Ovary (tissue), 7 donors: ENCODE measurements at regions not wholly inside any gene's neighbourhood (a gene's known extent, or its start where the extent isn't known, plus 50 kb on each side); places are given as distances from the start of the nearest gene placed in this dataset.

ENCODE experiments used
- DNase-seq, 5 donors: peaks; one replicate each; pipeline ENCODE4 v3.0.0-alpha.2; 2019 to 2020
- H3K27ac ChIP-seq, 2 donors: fragments of 200-600 bp; one replicate each; pipeline versions ENCODE4 v1.5.1 to v1.8.0; 2019 to 2022
- H3K27me3 ChIP-seq: fragments of 200-600 bp; one replicate; pipeline ENCODE4 v1.8.0; 2022
- H3K36me3 ChIP-seq: fragments of 200-600 bp; sonication (generic); one replicate; pipeline ENCODE4 v1.5.1; 2019
- H3K4me1 ChIP-seq: one replicate; pipeline ENCODE4 v1.8.1; 2013; ENCODE audit warnings: mild to moderate bottlenecking, moderate library complexity; ENCODE audit not compliant: insufficient read depth
- H3K4me3 ChIP-seq: fragments of 200-600 bp; sonication (generic); one replicate; pipeline ENCODE4 v1.5.1; 2017
- H3K9me3 ChIP-seq, 2 donors: fragments of 200-600 bp in 1 of 2; sonication (generic) in 1 of 2; one replicate each; pipeline versions ENCODE4 v1.5.1 to v1.8.1; 2013 to 2019; ENCODE audit warnings: mild to moderate bottlenecking in 1 of 2, moderate library complexity in 1 of 2
- CTCF ChIP-seq, 3 donors: fragments of 450-650 bp in 2 of 3; fragments of 200-600 bp in 1 of 3; IDR thresholded peaks; one replicate each; pipeline versions ENCODE4 v1.5.1 to v1.8.0; 2016 to 2022; ENCODE audit warnings: antibody characterized with exemption in 3 of 3, mild to moderate bottlenecking in 1 of 3
- EP300 ChIP-seq: sonication (generic); formaldehyde crosslinking; IDR thresholded peaks from one replicate; pipeline ENCODE4 v1.6.1; 2017; ENCODE audit warnings: antibody characterized with exemption
- POLR2A ChIP-seq: fragments of 450-650 bp; IDR thresholded peaks from one replicate; pipeline ENCODE4 v1.6.1; 2017; ENCODE audit warnings: antibody characterized with exemption, mild to moderate bottlenecking, moderate library complexity
- WGBS, 3 donors: extraction: QIAGEN DNeasy Blood & Tissue Kit in 1 of 3; methylation state at CpG; one replicate each; pipeline versions ENCODE4 v1.1.5 to v1.1.7; 2013 to 2017; 5-methylcytosine and 5-hydroxymethylcytosine counted together
- intact Hi-C, 4 donors: fragments of 100-400 bp; cut with DNase I; formaldehyde crosslinking; loops; one replicate each; pipeline versions ENCODE4 v1.11.0 to v1.15.1; 2022 to 2023
- donor health status: DM: no; HTN: no; CAD: no; lungs with moderate emphysema.
- donor health status: DM: no; HTN: no; CAD: no.
- donor health status: Bipolar disorder and iron deficiency.
- donor health status: DM: no; HTN: no; CAD: no.
- donor health status: DM: yes; HTN: yes; CAD: no.

GRCh38 chr18:30545393-30545792 lies 497.1 kb downstream of the DSC3 start:
- no peaks in the 10 kb centered on the region for H3K36me3 ChIP-seq
- TF ChIP-seq CTCF (IDR thresholded peaks at IDR 0.05), result no peak
- TF ChIP-seq EP300, result no peak
- TF ChIP-seq POLR2A, result no peak
- no peaks in the 10 kb centered on the region for H3K4me1 ChIP-seq
- no peak for DNase-seq
- H3K27me3 ChIP-seq, result no peaks in the 10 kb centered on the region
- intact Hi-C loops, result loop anchor here in 1 of 4 donors (10.0 kb wide), 1 partner anchor 59 kb away; no protein-coding TSS in a partner anchor
- no peaks in the 10 kb centered on the region for H3K9me3 ChIP-seq
- H3K27ac ChIP-seq, result no peak overlapping the region
- H3K4me3 ChIP-seq, result no peak overlapping the region
- WGBS, 3 donors, result 85 to 90% (median 85%) methylated on average over 4 of the region's 4 CpGs

- no peak overlapping the region for H3K27ac ChIP-seq
Observed at GRCh38 chr18:30544141-30544540, 498.4 kb downstream of the DSC3 start.

GRCh38 chr18:30533716-30534115 lies 508.8 kb downstream of the DSC3 start:
- Histone ChIP-seq H3K9me3 (no peaks in the 10 kb centered on the region), H3K36me3 (no peaks in the 10 kb centered on the region), H3K27ac (no peak overlapping the region), H3K4me3 (no peak overlapping the region), H3K4me1 (no peaks in the 10 kb centered on the region), H3K27me3 (no peaks in the 10 kb centered on the region)
- TF ChIP-seq POLR2A (no peak), CTCF (IDR thresholded peaks at IDR 0.05) (no peak), EP300 (no peak)
- intact Hi-C loops, result no loop called here
- DNase-seq, result no peak
- 89 to 96% (median 95%) methylated on average over 1 of the region's 1 CpG for WGBS, 3 donors

More at GRCh38 chr18:30544141-30544540, 498.4 kb downstream of the DSC3 start:
- no peak for TF ChIP-seq CTCF (IDR thresholded peaks at IDR 0.05)
- no peak for TF ChIP-seq POLR2A
- no peak for TF ChIP-seq EP300
- H3K36me3 ChIP-seq, result no peaks in the 10 kb centered on the region
- intact Hi-C loops, result loop anchor here in 1 of 4 donors (10.0 kb wide), 1 partner anchor 61 kb away; no protein-coding TSS in a partner anchor
- 56 to 80% (median 64%) methylated on average over 2 of the region's 2 CpGs for WGBS, 3 donors
- H3K27me3 ChIP-seq, result no peaks in the 10 kb centered on the region
- H3K4me1 ChIP-seq, result no peaks in the 10 kb centered on the region
- DNase-seq, result no peak
- no peaks in the 10 kb centered on the region for H3K9me3 ChIP-seq
- H3K4me3 ChIP-seq, result no peak overlapping the region

GRCh38 chr18:30527917-30528316 lies 514.6 kb downstream of the DSC3 start:
- 90 to 91% (median 90%) methylated on average over 1 of the region's 1 CpG for WGBS, 3 donors
- Histone ChIP-seq H3K27ac (no peak overlapping the region), H3K4me1 (no peaks in the 10 kb centered on the region), H3K36me3 (no peaks in the 10 kb centered on the region), H3K9me3 (no peaks in the 10 kb centered on the region), H3K27me3 (no peaks in the 10 kb centered on the region), H3K4me3 (no peak overlapping the region)
- DNase-seq, result no peak
- TF ChIP-seq CTCF (IDR thresholded peaks at IDR 0.05) (no peak), POLR2A (no peak), EP300 (no peak)
- intact Hi-C loops, result no loop called here
